Esophagus squamous epithelium (tissue), 5 donors: ENCODE measurements at regions not wholly inside any gene's neighbourhood (a gene's known extent, or its start where the extent isn't known, plus 50 kb on each side); places are given as distances from the start of the nearest gene placed in this dataset.

Experiments
- DNase-seq: peaks from one replicate; lab custom pipeline; 2025; lab: John Stamatoyannopoulos, UW
- H3K27ac ChIP-seq, 4 donors: fragments of 200-600 bp; sonication (generic); one replicate each; pipeline ENCODE4 v1.5.1; 2016 to 2019; ENCODE audit warnings: mild to moderate bottlenecking in 1 of 4
- H3K27me3 ChIP-seq, 4 donors: fragments of 200-600 bp; sonication (generic); 1 replicate in 3 of 4; 2 replicates in 1 of 4; pipeline versions ENCODE4 v1.5.1 to v1.6.0; 2017 to 2021; ENCODE audit warnings: antibody characterized with exemption in 1 of 4
- H3K36me3 ChIP-seq, 3 donors: fragments of 200-600 bp; sonication (generic); one replicate each; pipeline ENCODE4 v1.5.1; 2016 to 2019
- H3K4me1 ChIP-seq, 3 donors: fragments of 200-600 bp; sonication (generic); one replicate each; pipeline ENCODE4 v1.5.1; 2017 to 2019
- H3K4me3 ChIP-seq, 4 donors: fragments of 200-600 bp; sonication (generic); 1 replicate in 3 of 4; 2 replicates in 1 of 4; pipeline ENCODE4 v1.5.1; 2016 to 2019; ENCODE audit warnings: mild to moderate bottlenecking in 2 of 4, moderate library complexity in 1 of 4
- H3K9me3 ChIP-seq, 3 donors: fragments of 200-600 bp; sonication (generic); one replicate each; pipeline ENCODE4 v1.5.1; 2016 to 2019
- POLR2A ChIP-seq, 4 donors: fragments of 450-650 bp; IDR thresholded peaks; one replicate each; pipeline ENCODE4 v1.6.1; 2017; ENCODE audit warnings: antibody characterized with exemption in 4 of 4, mild to moderate bottlenecking in 4 of 4, moderate library complexity in 3 of 4
- WGBS, 2 donors: methylation state at CpG; one replicate each; pipeline ENCODE4 v1.1.5; 2018; 5-methylcytosine and 5-hydroxymethylcytosine counted together
- intact Hi-C: fragments of 100-400 bp; cut with DNase I; formaldehyde crosslinking; loops from one replicate; pipeline ENCODE4 v1.15.0; 2022
- TF ChIP-seq, protein P1 (sequence below), 6 experiments: fragments of 450-650 bp in 4 of 6; fragments of 200-600 bp in 2 of 6; sonication (generic) in 2 of 6; IDR thresholded peaks; one replicate each; pipeline ENCODE4 v1.5.1; 2016 to 2019; ENCODE audit warnings: antibody characterized with exemption in 6 of 6, mild to moderate bottlenecking in 4 of 6, moderate library complexity in 4 of 6
- donor health status: DM: yes; HTN: yes; CAD: no.

GRCh38 chr5:159705948-159706347 lies 210.3 kb upstream of the ADRA1B start:
- 72 to 86% methylated on average over 2 of the region's 3 CpGs for WGBS, 2 donors
- no peak for DNase-seq
- no peak for TF ChIP-seq POLR2A (IDR thresholded peaks at IDR 0.05)
- TF ChIP-seq, protein P1, sequence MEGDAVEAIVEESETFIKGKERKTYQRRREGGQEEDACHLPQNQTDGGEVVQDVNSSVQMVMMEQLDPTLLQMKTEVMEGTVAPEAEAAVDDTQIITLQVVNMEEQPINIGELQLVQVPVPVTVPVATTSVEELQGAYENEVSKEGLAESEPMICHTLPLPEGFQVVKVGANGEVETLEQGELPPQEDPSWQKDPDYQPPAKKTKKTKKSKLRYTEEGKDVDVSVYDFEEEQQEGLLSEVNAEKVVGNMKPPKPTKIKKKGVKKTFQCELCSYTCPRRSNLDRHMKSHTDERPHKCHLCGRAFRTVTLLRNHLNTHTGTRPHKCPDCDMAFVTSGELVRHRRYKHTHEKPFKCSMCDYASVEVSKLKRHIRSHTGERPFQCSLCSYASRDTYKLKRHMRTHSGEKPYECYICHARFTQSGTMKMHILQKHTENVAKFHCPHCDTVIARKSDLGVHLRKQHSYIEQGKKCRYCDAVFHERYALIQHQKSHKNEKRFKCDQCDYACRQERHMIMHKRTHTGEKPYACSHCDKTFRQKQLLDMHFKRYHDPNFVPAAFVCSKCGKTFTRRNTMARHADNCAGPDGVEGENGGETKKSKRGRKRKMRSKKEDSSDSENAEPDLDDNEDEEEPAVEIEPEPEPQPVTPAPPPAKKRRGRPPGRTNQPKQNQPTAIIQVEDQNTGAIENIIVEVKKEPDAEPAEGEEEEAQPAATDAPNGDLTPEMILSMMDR (IDR thresholded peaks at IDR 0.05), result no peak

GRCh38 chr5:159708090-159708489 lies 208.2 kb upstream of the ADRA1B start:
- TF ChIP-seq POLR2A (IDR thresholded peaks at IDR 0.05), result no peak
- TF ChIP-seq, protein P1 (IDR thresholded peaks at IDR 0.05), result no peak
- Histone ChIP-seq H3K4me1 (no peaks in the 10 kb centered on the region), H3K27me3 (no peaks in the 10 kb centered on the region), H3K36me3 (no peaks in the 10 kb centered on the region), H3K27ac (no peak overlapping the region), H3K4me3 (no peak overlapping the region), H3K9me3 (no peaks in the 10 kb centered on the region)
- no peak for DNase-seq
- WGBS, 2 donors, result 76 to 93% methylated on average over 3 of the region's 3 CpGs
- intact Hi-C loops, result no loop called here

More at GRCh38 chr5:159705948-159706347, 210.3 kb upstream of the ADRA1B start:
- no peak overlapping the region for H3K27ac ChIP-seq
- intact Hi-C loops, result no loop called here
- no peak overlapping the region for H3K4me3 ChIP-seq
- no peaks in the 10 kb centered on the region for H3K36me3 ChIP-seq
- no peaks in the 10 kb centered on the region for H3K27me3 ChIP-seq
- no peaks in the 10 kb centered on the region for H3K4me1 ChIP-seq
- no peaks in the 10 kb centered on the region for H3K9me3 ChIP-seq

DNA sequence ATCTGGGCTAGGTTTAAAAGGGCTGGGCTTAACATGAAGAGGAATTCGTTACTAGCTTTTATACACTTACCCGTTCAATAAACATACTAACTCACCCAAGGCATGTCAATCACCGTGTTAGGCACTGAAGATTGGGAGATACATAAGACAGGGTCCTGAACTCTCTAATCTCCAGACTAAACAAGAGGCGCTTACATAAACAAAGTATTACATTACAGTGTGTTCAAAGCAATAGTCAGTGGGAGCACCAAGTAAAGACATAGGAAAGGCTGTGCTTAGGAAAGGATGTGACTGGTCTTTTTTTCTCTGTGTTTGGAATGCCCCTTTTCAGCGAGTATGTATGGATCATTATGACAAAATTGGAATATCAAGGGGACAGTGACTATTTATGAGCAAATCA lies 203.6 kb upstream of the ADRA1B start:
- TF ChIP-seq POLR2A (IDR thresholded peaks at IDR 0.05), result no peak
- TF ChIP-seq, protein P1 (IDR thresholded peaks at IDR 0.05), result no peak
- 35 to 61% methylated on average over 5 of the region's 5 CpGs for WGBS, 2 donors
- Histone ChIP-seq H3K9me3 (no peaks in the 10 kb centered on the region), H3K36me3 (no peaks in the 10 kb centered on the region), H3K27me3 (no peaks in the 10 kb centered on the region), H3K4me1 (no peaks in the 10 kb centered on the region), H3K27ac (no peak overlapping the region), H3K4me3 (no peak overlapping the region)
- intact Hi-C loops, result no loop called here
- no peak for DNase-seq

- H3K4me1 ChIP-seq, result no peaks in the 10 kb centered on the region
- H3K36me3 ChIP-seq, result no peaks in the 10 kb centered on the region
- no peaks in the 10 kb centered on the region for H3K27me3 ChIP-seq
- DNase-seq, result no peak
- H3K27ac ChIP-seq, result no peak overlapping the region
- TF ChIP-seq POLR2A (IDR thresholded peaks at IDR 0.05), result no peak
- TF ChIP-seq, protein P1 (IDR thresholded peaks at IDR 0.05), result no peak
- intact Hi-C loops, result no loop called here
- H3K4me3 ChIP-seq, result no peak overlapping the region
- no peaks in the 10 kb centered on the region for H3K9me3 ChIP-seq
Observed at GRCh38 chr5:159713254-159713653, 203.0 kb upstream of the ADRA1B start.

DNA sequence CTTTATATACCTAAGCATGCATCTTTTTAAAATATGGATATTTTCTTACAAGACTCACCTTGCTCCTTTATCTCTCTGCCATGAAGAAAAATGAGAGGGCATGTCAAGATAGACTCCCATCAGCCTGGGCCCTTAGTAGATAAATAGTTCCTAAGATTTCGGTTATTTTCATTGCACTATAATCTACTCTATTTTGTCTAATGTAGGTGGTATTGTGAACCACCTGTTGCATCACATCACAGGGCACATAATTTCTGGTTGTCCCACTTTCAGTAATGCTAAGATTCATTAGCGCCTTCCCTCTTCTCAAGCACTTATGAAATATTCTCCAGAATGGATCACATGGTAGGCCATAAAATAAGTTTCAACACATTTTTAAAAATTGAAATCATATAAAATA lies 202.5 kb upstream of the ADRA1B start:
- Histone ChIP-seq H3K4me3 (no peak overlapping the region), H3K27me3 (no peaks in the 10 kb centered on the region), H3K9me3 (no peaks in the 10 kb centered on the region), H3K36me3 (no peaks in the 10 kb centered on the region), H3K4me1 (no peaks in the 10 kb centered on the region), H3K27ac (no peak overlapping the region)
- TF ChIP-seq, protein P1 (IDR thresholded peaks at IDR 0.05), result no peak
- no peak for TF ChIP-seq POLR2A (IDR thresholded peaks at IDR 0.05)
- intact Hi-C loops, result no loop called here
- WGBS, 2 donors, result 77 to 84% methylated on average over 2 of the region's 2 CpGs
- DNase-seq, result no peak
